ENCODE measurements at regions not wholly inside any gene's neighbourhood (a gene's known extent, or its start where the extent isn't known, plus 50 kb on each side); places are given as distances from the start of the nearest gene placed in this dataset.

DNA sequence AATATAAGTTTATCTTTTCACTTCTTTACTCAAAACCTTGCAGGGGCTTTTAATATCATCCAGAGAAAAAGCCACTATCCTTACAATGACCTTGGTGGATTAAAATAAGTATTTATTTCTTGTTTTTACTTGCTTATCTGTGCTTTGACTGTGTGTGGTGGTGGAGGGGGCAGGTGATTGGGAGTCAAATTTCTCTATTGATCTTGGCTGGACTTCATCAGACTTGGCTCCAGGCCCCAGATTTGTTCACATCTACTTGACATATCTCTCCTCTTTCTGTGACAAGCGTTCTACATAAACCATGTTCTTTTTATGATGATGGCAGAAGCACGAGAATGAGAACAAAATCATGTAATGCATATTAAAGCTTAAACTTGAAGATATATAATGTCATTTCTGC, 670.8 kb downstream of the PCDH17 start:
- no peak overlapping the region for H3K4me3 Mint-ChIP-seq
- no peaks in the 10 kb centered on the region for H3K27me3 Mint-ChIP-seq
- H3K4me3 ChIP-seq (ENCODE audit: control extremely low read depth in 1 of 5, extremely low read depth in 1 of 5, insufficient read depth in 1 of 5, low read depth in 2 of 5, low read length in 4 of 5) = no peak overlapping the region
- H3K79me2 ChIP-seq (ENCODE audit: control insufficient read depth, insufficient read depth, low read length) = no peaks in the 10 kb centered on the region
- no peak for DNase-seq
- no peaks in the 10 kb centered on the region for H3K36me3 ChIP-seq (replicated peaks in 1 of 2; ENCODE audit: control extremely low read depth in 1 of 2, control insufficient read depth in 1 of 2, extremely low read depth in 1 of 2, insufficient read depth in 2 of 2, low read length in 1 of 2)
- H3K9me3 ChIP-seq (ENCODE audit: control extremely low read depth in 1 of 3, control insufficient read depth in 2 of 3, insufficient read depth in 1 of 3, low read length in 2 of 3) = no peaks in the 10 kb centered on the region
- peaks cover 5% of the 10 kb centered on the region for H3K9me3 Mint-ChIP-seq (ENCODE audit: insufficient read depth)
- no CpG with 5 or more reads among the region's 2 CpGs for WGBS (ENCODE audit: insufficient coverage)
- H3K27ac ChIP-seq (ENCODE audit: low read length in 2 of 2) = no peak overlapping the region
- no peaks in the 10 kb centered on the region for H3K4me1 ChIP-seq (ENCODE audit: control insufficient read depth in 2 of 2, insufficient read depth in 2 of 2, low read length in 2 of 2)
- H3K4me1 Mint-ChIP-seq = no peaks in the 10 kb centered on the region
- ChIA-PET POLR2A (no interaction called here), CTCF (no interaction called here)
- H3K9ac ChIP-seq (ENCODE audit: low read length) = no peak overlapping the region
- ATAC-seq (ENCODE audit: low read depth) = no peak
- no peak for TF ChIP-seq EZH2 (IDR thresholded peaks at IDR 0.05; ENCODE audit: borderline replicate concordance, insufficient read depth, low read depth, low read length, poor library complexity, severe bottlenecking)
- TF ChIP-seq, protein P1, sequence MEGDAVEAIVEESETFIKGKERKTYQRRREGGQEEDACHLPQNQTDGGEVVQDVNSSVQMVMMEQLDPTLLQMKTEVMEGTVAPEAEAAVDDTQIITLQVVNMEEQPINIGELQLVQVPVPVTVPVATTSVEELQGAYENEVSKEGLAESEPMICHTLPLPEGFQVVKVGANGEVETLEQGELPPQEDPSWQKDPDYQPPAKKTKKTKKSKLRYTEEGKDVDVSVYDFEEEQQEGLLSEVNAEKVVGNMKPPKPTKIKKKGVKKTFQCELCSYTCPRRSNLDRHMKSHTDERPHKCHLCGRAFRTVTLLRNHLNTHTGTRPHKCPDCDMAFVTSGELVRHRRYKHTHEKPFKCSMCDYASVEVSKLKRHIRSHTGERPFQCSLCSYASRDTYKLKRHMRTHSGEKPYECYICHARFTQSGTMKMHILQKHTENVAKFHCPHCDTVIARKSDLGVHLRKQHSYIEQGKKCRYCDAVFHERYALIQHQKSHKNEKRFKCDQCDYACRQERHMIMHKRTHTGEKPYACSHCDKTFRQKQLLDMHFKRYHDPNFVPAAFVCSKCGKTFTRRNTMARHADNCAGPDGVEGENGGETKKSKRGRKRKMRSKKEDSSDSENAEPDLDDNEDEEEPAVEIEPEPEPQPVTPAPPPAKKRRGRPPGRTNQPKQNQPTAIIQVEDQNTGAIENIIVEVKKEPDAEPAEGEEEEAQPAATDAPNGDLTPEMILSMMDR (IDR thresholded peaks at IDR 0.05) = no peak
- no peak overlapping the region for H3K27ac Mint-ChIP-seq
- intact Hi-C loops (cut with micrococcal nuclease) = no loop called here
- no peaks in the 10 kb centered on the region for H3K27me3 ChIP-seq (replicated peaks in 1 of 4; ENCODE audit: control extremely low read depth in 1 of 4, control insufficient read depth in 3 of 4, insufficient read depth in 4 of 4, low read length in 3 of 4)
- no peak overlapping the region for H2AFZ ChIP-seq (ENCODE audit: insufficient read depth, low read depth, low read length, poor library complexity, severe bottlenecking)
- H3K4me2 ChIP-seq (replicated peaks; ENCODE audit: low read depth, low read length, poor library complexity, severe bottlenecking) = no peak overlapping the region
- H4K20me1 ChIP-seq (ENCODE audit: control insufficient read depth, insufficient read depth, low read length, poor library complexity, severe bottlenecking) = no peaks in the 10 kb centered on the region

DNA sequence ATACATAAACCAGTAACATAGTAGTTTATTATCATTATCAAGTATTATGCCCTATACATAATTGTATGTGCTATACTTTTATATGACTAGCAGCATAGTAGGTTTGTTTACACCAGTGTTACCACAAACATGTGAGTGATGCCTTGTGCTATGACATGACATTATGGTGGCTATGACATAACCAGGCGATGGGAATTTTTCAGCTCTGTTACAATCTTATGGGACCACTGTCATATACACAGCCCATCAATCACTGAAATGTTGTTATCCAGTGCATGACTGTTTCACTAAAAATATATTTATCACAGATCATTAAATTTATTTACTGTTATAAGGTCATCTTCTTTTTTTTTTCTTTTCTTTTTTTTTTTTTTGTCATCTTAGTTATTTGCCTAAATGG, 674.5 kb downstream of the PCDH17 start:
- no peak for DNase-seq
- Mint-ChIP-seq H3K9me3 (ENCODE audit: insufficient read depth) (no peaks in the 10 kb centered on the region), H3K27ac (no peak overlapping the region), H3K4me3 (no peak overlapping the region), H3K27me3 (no peaks in the 10 kb centered on the region), H3K4me1 (no peaks in the 10 kb centered on the region)
- POLR2A ChIA-PET = no interaction called here
- CTCF ChIA-PET = no interaction called here
- H3K4me2 ChIP-seq (replicated peaks; ENCODE audit: low read depth, low read length, poor library complexity, severe bottlenecking) = no peak overlapping the region
- H3K27me3 ChIP-seq (replicated peaks in 1 of 4; ENCODE audit: control extremely low read depth in 1 of 4, control insufficient read depth in 3 of 4, insufficient read depth in 4 of 4, low read length in 3 of 4) = no peaks in the 10 kb centered on the region
- H3K9me3 ChIP-seq (ENCODE audit: control extremely low read depth in 1 of 3, control insufficient read depth in 2 of 3, insufficient read depth in 1 of 3, low read length in 2 of 3) = no peaks in the 10 kb centered on the region
- H2AFZ ChIP-seq (ENCODE audit: insufficient read depth, low read depth, low read length, poor library complexity, severe bottlenecking) = no peak overlapping the region
- no peak for TF ChIP-seq EZH2 (IDR thresholded peaks at IDR 0.05; ENCODE audit: borderline replicate concordance, insufficient read depth, low read depth, low read length, poor library complexity, severe bottlenecking)
- TF ChIP-seq, protein P1 (IDR thresholded peaks at IDR 0.05) = no peak
- no peaks in the 10 kb centered on the region for H3K79me2 ChIP-seq (ENCODE audit: control insufficient read depth, insufficient read depth, low read length)
- no peaks in the 10 kb centered on the region for H3K4me1 ChIP-seq (ENCODE audit: control insufficient read depth in 2 of 2, insufficient read depth in 2 of 2, low read length in 2 of 2)
- no peak for ATAC-seq (ENCODE audit: low read depth)
- H3K36me3 ChIP-seq (replicated peaks in 1 of 2; ENCODE audit: control extremely low read depth in 1 of 2, control insufficient read depth in 1 of 2, extremely low read depth in 1 of 2, insufficient read depth in 2 of 2, low read length in 1 of 2) = no peaks in the 10 kb centered on the region
- no CpG with 5 or more reads among the region's 1 CpG for WGBS (ENCODE audit: insufficient coverage)
- no peak overlapping the region for H3K27ac ChIP-seq (ENCODE audit: low read length in 2 of 2)
- H3K4me3 ChIP-seq (ENCODE audit: control extremely low read depth in 1 of 5, extremely low read depth in 1 of 5, insufficient read depth in 1 of 5, low read depth in 2 of 5, low read length in 4 of 5) = no peak overlapping the region
- no peak overlapping the region for H3K9ac ChIP-seq (ENCODE audit: low read length)
- no peaks in the 10 kb centered on the region for H4K20me1 ChIP-seq (ENCODE audit: control insufficient read depth, insufficient read depth, low read length, poor library complexity, severe bottlenecking)
- intact Hi-C loops (cut with micrococcal nuclease) = no loop called here
